Epithelial cell of esophagus (primary cell): ENCODE measurements at regions not wholly inside any gene's neighbourhood (a gene's known extent, or its start where the extent isn't known, plus 50 kb on each side); places are given as distances from the start of the nearest gene placed in this dataset.

Source experiments
- DNase-seq: peaks from one replicate; pipeline ENCODE4 v3.0.0; 2010; ENCODE audit warnings: low read depth
- H3K4me3 ChIP-seq: 2 replicates; pipeline ENCODE4 v1.5.1; 2011; ENCODE audit warnings: mild to moderate bottlenecking, low read length, control low read depth
- TF ChIP-seq, protein P1 (sequence below): IDR thresholded peaks from 2 replicates; pipeline ENCODE4 v1.5.1; 2011; ENCODE audit warnings: low read depth, mild to moderate bottlenecking, low read length, control low read depth, inconsistent platforms; ENCODE audit not compliant: insufficient read depth; ENCODE audit errors: missing control alignments

DNA sequence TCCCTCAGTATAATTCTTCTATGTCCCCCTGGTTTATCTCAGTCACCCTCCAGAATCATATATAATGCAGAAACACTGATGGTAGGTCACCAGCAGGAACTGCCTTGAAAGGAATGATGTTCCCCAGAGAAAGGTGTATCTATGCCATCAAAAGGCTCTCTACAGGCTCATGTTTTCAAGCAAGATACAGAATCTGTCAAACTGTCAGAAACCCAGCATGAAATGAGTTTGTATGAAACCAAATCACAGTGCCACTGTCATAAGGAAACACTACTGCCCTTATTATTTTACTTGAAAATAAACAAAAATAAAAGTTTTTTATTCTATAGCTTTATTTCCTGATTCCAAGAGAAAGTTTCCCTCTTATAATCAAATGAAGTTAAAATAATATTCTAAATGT is 1064.5 kb upstream of the DDX18 start:
- H3K4me3 ChIP-seq = no peak overlapping the region
- DNase-seq = no peak
- TF ChIP-seq, protein P1, sequence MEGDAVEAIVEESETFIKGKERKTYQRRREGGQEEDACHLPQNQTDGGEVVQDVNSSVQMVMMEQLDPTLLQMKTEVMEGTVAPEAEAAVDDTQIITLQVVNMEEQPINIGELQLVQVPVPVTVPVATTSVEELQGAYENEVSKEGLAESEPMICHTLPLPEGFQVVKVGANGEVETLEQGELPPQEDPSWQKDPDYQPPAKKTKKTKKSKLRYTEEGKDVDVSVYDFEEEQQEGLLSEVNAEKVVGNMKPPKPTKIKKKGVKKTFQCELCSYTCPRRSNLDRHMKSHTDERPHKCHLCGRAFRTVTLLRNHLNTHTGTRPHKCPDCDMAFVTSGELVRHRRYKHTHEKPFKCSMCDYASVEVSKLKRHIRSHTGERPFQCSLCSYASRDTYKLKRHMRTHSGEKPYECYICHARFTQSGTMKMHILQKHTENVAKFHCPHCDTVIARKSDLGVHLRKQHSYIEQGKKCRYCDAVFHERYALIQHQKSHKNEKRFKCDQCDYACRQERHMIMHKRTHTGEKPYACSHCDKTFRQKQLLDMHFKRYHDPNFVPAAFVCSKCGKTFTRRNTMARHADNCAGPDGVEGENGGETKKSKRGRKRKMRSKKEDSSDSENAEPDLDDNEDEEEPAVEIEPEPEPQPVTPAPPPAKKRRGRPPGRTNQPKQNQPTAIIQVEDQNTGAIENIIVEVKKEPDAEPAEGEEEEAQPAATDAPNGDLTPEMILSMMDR = no peak

DNA sequence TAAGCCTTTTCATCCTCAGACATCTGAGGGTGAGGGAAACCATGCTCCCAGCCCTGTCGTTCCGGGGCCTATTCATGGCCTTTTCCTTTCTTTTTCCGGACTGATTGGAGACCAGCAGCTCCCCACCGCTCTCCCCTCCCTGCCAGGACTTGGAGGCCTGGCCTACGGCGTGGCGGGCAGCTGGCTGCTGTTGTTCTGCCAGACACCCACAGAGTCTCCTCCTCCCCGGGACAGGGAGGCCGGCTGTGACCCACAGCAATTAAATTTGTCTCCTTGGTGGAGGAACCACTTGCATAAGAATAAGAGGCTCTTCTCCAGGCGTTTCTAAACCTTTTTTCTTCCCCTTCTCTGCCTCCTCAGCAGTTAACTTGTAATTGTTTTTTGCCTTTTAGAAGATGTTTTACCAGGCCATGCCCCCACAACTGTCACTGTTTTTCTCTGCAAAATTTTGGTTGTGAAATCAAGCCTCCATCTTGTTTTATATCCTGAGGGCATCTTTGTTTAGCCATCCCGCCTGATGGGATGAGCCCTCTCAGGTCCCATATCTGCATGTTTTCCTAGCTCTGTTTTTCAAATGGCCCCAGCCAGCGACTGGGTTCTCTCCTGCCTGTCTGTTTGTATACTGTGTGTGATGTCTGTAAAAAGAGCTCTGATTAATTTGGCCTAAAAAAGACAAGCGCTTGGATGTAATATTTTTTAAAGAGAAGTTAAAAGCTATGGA is 1060.0 kb upstream of the DDX18 start:
- TF ChIP-seq, protein P1 = no peak
- H3K4me3 ChIP-seq = no peak overlapping the region
- no peak for DNase-seq

DNA sequence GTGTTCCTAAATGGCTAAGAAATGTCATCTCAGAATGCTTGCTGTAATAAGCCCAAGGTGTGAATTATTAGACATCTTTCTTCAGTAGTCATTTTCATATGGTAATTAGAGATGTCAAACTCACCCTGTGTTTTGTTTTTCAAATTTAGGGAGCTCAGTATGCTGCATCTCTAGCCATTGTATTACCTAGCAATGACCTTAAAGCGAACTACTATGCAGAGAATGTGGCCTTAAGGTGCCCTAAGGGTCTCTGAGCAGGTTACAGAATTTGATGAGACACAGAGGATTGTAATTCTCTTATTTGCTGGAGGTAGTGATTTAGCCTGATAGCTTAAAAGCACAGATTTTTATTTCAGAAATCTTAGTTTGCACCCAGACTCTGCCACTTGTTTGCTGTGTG is 1052.6 kb upstream of the DDX18 start:
- H3K4me3 ChIP-seq = no peak overlapping the region
- DNase-seq = no peak
- TF ChIP-seq, protein P1 = no peak

DNA sequence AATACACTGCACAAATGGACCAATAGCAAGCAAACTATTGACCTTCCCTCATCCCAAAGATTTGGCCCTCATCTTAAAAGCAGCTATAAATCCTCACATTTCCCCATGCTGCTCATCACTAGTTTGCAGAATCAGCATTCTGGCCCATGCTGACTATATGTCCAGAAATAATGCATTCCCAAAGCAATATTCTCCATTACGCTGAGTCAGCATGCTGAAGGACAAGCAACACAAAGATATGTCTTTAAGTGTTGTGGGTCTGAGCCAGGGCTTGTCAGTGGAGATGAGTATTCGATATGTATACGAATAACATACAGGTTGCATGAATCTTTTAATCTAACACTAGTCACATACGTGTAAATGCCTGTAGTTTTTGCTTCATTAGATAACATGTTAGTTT is 1045.0 kb upstream of the DDX18 start:
- TF ChIP-seq, protein P1 = no peak
- no peak for DNase-seq
- H3K4me3 ChIP-seq = no peak overlapping the region

DNA sequence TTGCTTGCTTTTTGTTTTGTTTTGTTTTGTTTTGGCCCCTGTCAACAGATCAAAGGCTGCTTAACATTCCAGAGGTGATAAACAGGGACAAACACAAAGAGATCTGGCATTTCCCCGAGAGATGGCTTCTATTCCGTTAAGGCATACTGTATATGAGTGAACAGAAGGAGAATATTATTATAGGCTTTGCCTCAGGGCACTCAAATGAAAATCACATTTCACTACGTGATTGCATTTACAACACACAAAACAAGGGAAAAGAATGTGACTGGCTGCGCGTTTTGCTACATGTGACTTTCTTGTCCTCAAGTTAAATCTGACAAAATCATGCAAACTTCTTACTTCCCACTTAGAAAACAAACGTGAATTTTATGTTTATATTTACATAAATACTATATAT is 1037.9 kb upstream of the DDX18 start:
- H3K4me3 ChIP-seq = no peak overlapping the region
- no peak for DNase-seq
- TF ChIP-seq, protein P1 = no peak

DNA sequence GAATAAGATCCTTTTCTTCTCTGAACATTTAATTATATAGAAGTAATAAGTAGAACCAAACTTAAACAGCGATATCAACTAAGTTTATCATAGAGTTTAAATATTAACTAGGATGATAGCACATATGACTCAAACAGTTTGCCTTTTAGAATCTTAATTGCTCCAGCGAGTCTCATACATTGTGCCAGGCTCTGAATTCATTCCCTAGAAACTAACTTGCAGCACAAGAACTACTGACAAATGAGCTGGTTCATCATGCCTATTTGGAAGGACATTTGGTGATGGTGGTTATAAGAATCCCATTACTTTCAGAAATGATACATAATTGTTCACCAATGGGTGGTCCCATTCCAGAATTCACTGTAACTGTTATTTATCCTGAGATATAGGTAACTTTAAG is 1026.6 kb upstream of the DDX18 start:
- no peak for DNase-seq
- no peak overlapping the region for H3K4me3 ChIP-seq
- TF ChIP-seq, protein P1 = no peak

DNA sequence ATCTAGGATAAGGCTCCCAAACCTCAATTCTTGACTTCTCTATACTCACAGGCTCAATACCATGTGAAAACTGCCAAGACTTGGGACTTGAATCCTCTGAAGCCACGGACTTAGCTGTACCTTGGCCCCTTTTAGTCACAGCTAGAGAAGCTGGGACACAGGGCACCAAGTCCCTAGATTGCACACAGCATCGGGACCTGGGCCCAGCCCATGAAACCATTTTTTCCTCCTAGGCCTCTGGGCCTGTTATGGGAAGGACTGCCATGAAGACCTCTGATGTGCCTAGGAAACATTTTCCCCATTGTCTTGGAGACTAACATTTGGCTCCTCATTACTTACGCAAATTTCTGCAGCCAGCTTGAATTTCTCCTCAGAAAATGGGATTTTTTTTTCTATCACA is 1011.8 kb upstream of the DDX18 start:
- DNase-seq = no peak
- no peak overlapping the region for H3K4me3 ChIP-seq
- TF ChIP-seq, protein P1 = no peak
